ENCODE measurements at regions not wholly inside any gene's neighbourhood (a gene's known extent, or its start where the extent isn't known, plus 50 kb on each side); places are given as distances from the start of the nearest gene placed in this dataset.

DNA sequence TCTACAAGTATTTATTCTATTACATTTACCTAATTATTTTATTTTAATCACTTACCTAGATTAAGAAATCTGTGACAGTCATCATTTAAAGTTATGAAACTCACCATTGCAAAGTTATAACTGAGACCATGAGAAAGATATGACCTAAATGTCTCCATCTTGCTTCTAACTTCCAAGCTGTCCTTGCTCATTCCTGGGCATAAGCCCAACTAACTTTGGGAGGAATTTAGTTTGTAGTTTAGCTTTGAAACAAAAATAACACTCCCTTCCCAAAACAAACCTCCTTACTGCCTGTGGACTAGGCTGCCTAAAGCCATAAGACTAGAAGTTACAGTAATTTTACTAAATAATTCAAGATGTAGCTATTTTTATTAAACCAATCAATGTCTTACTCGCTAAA, 195.6 kb upstream of the RAI14 start:
- TF ChIP-seq, protein P1, sequence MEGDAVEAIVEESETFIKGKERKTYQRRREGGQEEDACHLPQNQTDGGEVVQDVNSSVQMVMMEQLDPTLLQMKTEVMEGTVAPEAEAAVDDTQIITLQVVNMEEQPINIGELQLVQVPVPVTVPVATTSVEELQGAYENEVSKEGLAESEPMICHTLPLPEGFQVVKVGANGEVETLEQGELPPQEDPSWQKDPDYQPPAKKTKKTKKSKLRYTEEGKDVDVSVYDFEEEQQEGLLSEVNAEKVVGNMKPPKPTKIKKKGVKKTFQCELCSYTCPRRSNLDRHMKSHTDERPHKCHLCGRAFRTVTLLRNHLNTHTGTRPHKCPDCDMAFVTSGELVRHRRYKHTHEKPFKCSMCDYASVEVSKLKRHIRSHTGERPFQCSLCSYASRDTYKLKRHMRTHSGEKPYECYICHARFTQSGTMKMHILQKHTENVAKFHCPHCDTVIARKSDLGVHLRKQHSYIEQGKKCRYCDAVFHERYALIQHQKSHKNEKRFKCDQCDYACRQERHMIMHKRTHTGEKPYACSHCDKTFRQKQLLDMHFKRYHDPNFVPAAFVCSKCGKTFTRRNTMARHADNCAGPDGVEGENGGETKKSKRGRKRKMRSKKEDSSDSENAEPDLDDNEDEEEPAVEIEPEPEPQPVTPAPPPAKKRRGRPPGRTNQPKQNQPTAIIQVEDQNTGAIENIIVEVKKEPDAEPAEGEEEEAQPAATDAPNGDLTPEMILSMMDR (IDR thresholded peaks at IDR 0.05) = no peak
- TF ChIP-seq POLR2A (IDR thresholded peaks at IDR 0.05) = no peak

All from adrenal gland (tissue), 5 donors.